B cell (primary cell): ENCODE measurements at regions not wholly inside any gene's neighbourhood (a gene's known extent, or its start where the extent isn't known, plus 50 kb on each side); places are given as distances from the start of the nearest gene placed in this dataset.

Experiments used
- ATAC-seq: fragments of 200-7000 bp; cut with Tn5 transposase; one replicate; pipeline ENCODE4 v1.10.0; 2021; ENCODE audit warnings: low read depth, mild to moderate bottlenecking, moderate number of reproducible peaks, moderate library complexity
- CTCF ChIA-PET: fragments of 350-600 bp; sonication (Branson Sonifier 250); formaldehyde crosslinking; loops from one replicate; lab custom pipeline; 2021; ENCODE audit warnings: antibody characterized with exemption, inconsistent platforms; lab: Charles Lee
- POLR2A ChIA-PET: fragments of 350-600 bp; sonication (Branson Sonifier 250); formaldehyde crosslinking; loops from one replicate; lab custom pipeline; 2021; ENCODE audit warnings: antibody characterized with exemption; lab: Charles Lee
- DNase-seq: peaks from one replicate; pipeline ENCODE4 v3.0.0; 2013
- H2AFZ ChIP-seq: 2 replicates; pipeline ENCODE4 v1.6.1; 2012; ENCODE audit warnings: mild to moderate bottlenecking, low read depth, low read length; ENCODE audit not compliant: insufficient read depth, poor library complexity, severe bottlenecking
- H3K27ac ChIP-seq, 2 donors: 1 replicate in 1 of 2; 2 replicates in 1 of 2; pipeline ENCODE4 v1.5.1; 2012 to 2013; ENCODE audit warnings: low read length in 2 of 2, mild to moderate bottlenecking in 2 of 2, moderate library complexity in 1 of 2
- H3K27me3 ChIP-seq, 4 experiments: fragments of 200-600 bp in 1 of 4; sonication (generic) in 1 of 4; replicated peaks in 1 of 4; 1 replicate in 2 of 4; 2 replicates in 2 of 4; pipeline versions ENCODE4 v1.6.1 to v1.7.0; 2013 to 2016; ENCODE audit warnings: low read length in 3 of 4, mild to moderate bottlenecking in 2 of 4, mixed read lengths in 1 of 4, moderate library complexity in 1 of 4; ENCODE audit not compliant: insufficient read depth in 4 of 4, control insufficient read depth in 3 of 4; ENCODE audit errors: control extremely low read depth in 1 of 4
- H3K36me3 ChIP-seq, 2 experiments: replicated peaks in 1 of 2; 1 replicate in 1 of 2; 2 replicates in 1 of 2; pipeline versions ENCODE4 v1.6.1 to v1.7.1; 2013; ENCODE audit warnings: low read length in 1 of 2; ENCODE audit not compliant: insufficient read depth in 2 of 2, control insufficient read depth in 1 of 2; ENCODE audit errors: control extremely low read depth in 1 of 2, extremely low read depth in 1 of 2
- H3K4me1 ChIP-seq, 2 donors: fragments of 200-600 bp in 1 of 2; sonication (generic) in 1 of 2; 1 replicate in 1 of 2; 2 replicates in 1 of 2; pipeline versions ENCODE4 v1.5.1 to v1.6.1; 2013 to 2017; ENCODE audit warnings: low read length in 2 of 2; ENCODE audit not compliant: control insufficient read depth in 2 of 2, insufficient read depth in 2 of 2
- H3K4me2 ChIP-seq: replicated peaks from 2 replicates; pipeline ENCODE3; 2012; ENCODE audit warnings: mild to moderate bottlenecking, low read depth, low read length; ENCODE audit not compliant: poor library complexity, severe bottlenecking
- H3K4me3 ChIP-seq, 5 experiments: fragments of 200-600 bp in 1 of 5; sonication (generic) in 1 of 5; 1 replicate in 3 of 5; 2 replicates in 2 of 5; pipeline versions ENCODE4 v1.5.1 to v1.7.0; 2011 to 2016; ENCODE audit warnings: low read length in 4 of 5, mild to moderate bottlenecking in 4 of 5, low read depth in 2 of 5, control low read depth in 1 of 5, moderate library complexity in 1 of 5; ENCODE audit not compliant: insufficient read depth in 1 of 5; ENCODE audit errors: control extremely low read depth in 1 of 5, extremely low read depth in 1 of 5
- H3K79me2 ChIP-seq: fragments of 200-600 bp; sonication (generic); one replicate; pipeline ENCODE4 v1.6.0; 2016; ENCODE audit warnings: low read length; ENCODE audit not compliant: control insufficient read depth, insufficient read depth
- H3K9ac ChIP-seq: fragments of 200-600 bp; sonication (generic); 2 replicates; pipeline ENCODE4 v1.6.1; 2017; ENCODE audit warnings: mild to moderate bottlenecking, low read length, moderate library complexity
- H3K9me3 ChIP-seq, 3 donors: one replicate each; pipeline versions ENCODE4 v1.6.1 to v1.7.1; 2013; ENCODE audit warnings: low read length in 2 of 3; ENCODE audit not compliant: control insufficient read depth in 2 of 3, insufficient read depth in 1 of 3; ENCODE audit errors: control extremely low read depth in 1 of 3
- H4K20me1 ChIP-seq: 2 replicates; pipeline ENCODE4 v1.6.0; 2012; ENCODE audit warnings: mild to moderate bottlenecking, low read length; ENCODE audit not compliant: insufficient read depth, control insufficient read depth, poor library complexity, severe bottlenecking
- H3K27ac Mint-ChIP-seq: one replicate; pipeline ENCODE4 v1.8.0; 2021; ENCODE audit warnings: mixed read lengths
- H3K27me3 Mint-ChIP-seq: one replicate; pipeline ENCODE4 v1.8.0; 2021; ENCODE audit warnings: mixed read lengths
- H3K4me1 Mint-ChIP-seq: one replicate; pipeline ENCODE4 v1.8.0; 2021; ENCODE audit warnings: mixed read lengths
- H3K4me3 Mint-ChIP-seq: one replicate; pipeline ENCODE4 v1.8.0; 2021; ENCODE audit warnings: mixed read lengths
- H3K9me3 Mint-ChIP-seq: one replicate; pipeline ENCODE4 v1.8.0; 2022; ENCODE audit warnings: mixed read lengths; ENCODE audit not compliant: insufficient read depth
- CTCF ChIP-seq: fragments of 200-600 bp; IDR thresholded peaks from one replicate; pipeline ENCODE4 v1.8.0; 2022; ENCODE audit warnings: antibody characterized with exemption, mild to moderate bottlenecking
- EZH2 ChIP-seq: IDR thresholded peaks from 2 replicates; pipeline ENCODE4 v1.6.1; 2012; ENCODE audit warnings: borderline replicate concordance, low read depth, mild to moderate bottlenecking, moderate library complexity, low read length; ENCODE audit not compliant: insufficient read depth, poor library complexity, severe bottlenecking
- WGBS: methylation state at CpG from one replicate; pipeline ENCODE4 v1.1.5; 2013; ENCODE audit warnings: missing lambda C conversion rate; ENCODE audit not compliant: insufficient coverage; 5-methylcytosine and 5-hydroxymethylcytosine counted together
- intact Hi-C: fragments of 100-400 bp; cut with micrococcal nuclease; formaldehyde crosslinking; loops from one replicate; pipeline ENCODE4 v1.10.0; 2022

- no peak for TF ChIP-seq CTCF
- TF ChIP-seq EZH2, result no peak
- Histone ChIP-seq H4K20me1 (no peaks in the 10 kb centered on the region), H3K27ac (no peak overlapping the region), H3K4me1 (no peaks in the 10 kb centered on the region), H3K79me2 (no peaks in the 10 kb centered on the region), H3K9ac (no peak overlapping the region), H3K4me2 (no peak overlapping the region), H3K27me3 (peaks cover 0 to 3% (median 0%) of the 10 kb centered on the region in 4 experiments), H3K36me3 (no peaks in the 10 kb centered on the region), H3K9me3 (no peaks in the 10 kb centered on the region), H2AFZ (no peak overlapping the region), H3K4me3 (no peak overlapping the region)
- ATAC-seq, result no peak
- intact Hi-C loops, result no loop called here
- peaks cover 14% of the 10 kb centered on the region for H3K27me3 Mint-ChIP-seq
- CTCF ChIA-PET, result no interaction called here
- DNase-seq, result no peak
- no peak overlapping the region for H3K27ac Mint-ChIP-seq
- 87% methylated on average over 4 of the region's 6 CpGs for WGBS
- H3K4me3 Mint-ChIP-seq, result no peak overlapping the region
- no peaks in the 10 kb centered on the region for H3K9me3 Mint-ChIP-seq
- H3K4me1 Mint-ChIP-seq, result no peaks in the 10 kb centered on the region
- POLR2A ChIA-PET, result no interaction called here
Observed at GRCh38 chr6:1176567-1176966, 135.3 kb upstream of the FOXQ1 start.

GRCh38 chr6:1175877-1176276 lies 136.0 kb upstream of the FOXQ1 start:
- Mint-ChIP-seq H3K27ac (no peak overlapping the region), H3K27me3 (peaks cover 14% of the 10 kb centered on the region), H3K4me1 (no peaks in the 10 kb centered on the region), H3K4me3 (no peak overlapping the region), H3K9me3 (no peaks in the 10 kb centered on the region)
- no peak for ATAC-seq
- no peak overlapping the region for H3K4me2 ChIP-seq
- no peaks in the 10 kb centered on the region for H3K79me2 ChIP-seq
- H3K9ac ChIP-seq, result no peak overlapping the region
- H3K36me3 ChIP-seq, result no peaks in the 10 kb centered on the region
- 92% methylated on average over 4 of the region's 4 CpGs for WGBS
- H4K20me1 ChIP-seq, result no peaks in the 10 kb centered on the region
- TF ChIP-seq CTCF (no peak), EZH2 (no peak)
- no peak overlapping the region for H2AFZ ChIP-seq
- CTCF ChIA-PET, result no interaction called here
- H3K27ac ChIP-seq, result no peak overlapping the region
- H3K9me3 ChIP-seq, result no peaks in the 10 kb centered on the region
- POLR2A ChIA-PET, result no interaction called here
- intact Hi-C loops, result no loop called here
- no peaks in the 10 kb centered on the region for H3K4me1 ChIP-seq
- peaks cover 0 to 3% (median 0%) of the 10 kb centered on the region in 4 experiments for H3K27me3 ChIP-seq
- no peak for DNase-seq
- H3K4me3 ChIP-seq, result no peak overlapping the region
